ENCODE measurements at regions not wholly inside any gene's neighbourhood (a gene's known extent, or its start where the extent isn't known, plus 50 kb on each side); places are given as distances from the start of the nearest gene placed in this dataset.

DNA sequence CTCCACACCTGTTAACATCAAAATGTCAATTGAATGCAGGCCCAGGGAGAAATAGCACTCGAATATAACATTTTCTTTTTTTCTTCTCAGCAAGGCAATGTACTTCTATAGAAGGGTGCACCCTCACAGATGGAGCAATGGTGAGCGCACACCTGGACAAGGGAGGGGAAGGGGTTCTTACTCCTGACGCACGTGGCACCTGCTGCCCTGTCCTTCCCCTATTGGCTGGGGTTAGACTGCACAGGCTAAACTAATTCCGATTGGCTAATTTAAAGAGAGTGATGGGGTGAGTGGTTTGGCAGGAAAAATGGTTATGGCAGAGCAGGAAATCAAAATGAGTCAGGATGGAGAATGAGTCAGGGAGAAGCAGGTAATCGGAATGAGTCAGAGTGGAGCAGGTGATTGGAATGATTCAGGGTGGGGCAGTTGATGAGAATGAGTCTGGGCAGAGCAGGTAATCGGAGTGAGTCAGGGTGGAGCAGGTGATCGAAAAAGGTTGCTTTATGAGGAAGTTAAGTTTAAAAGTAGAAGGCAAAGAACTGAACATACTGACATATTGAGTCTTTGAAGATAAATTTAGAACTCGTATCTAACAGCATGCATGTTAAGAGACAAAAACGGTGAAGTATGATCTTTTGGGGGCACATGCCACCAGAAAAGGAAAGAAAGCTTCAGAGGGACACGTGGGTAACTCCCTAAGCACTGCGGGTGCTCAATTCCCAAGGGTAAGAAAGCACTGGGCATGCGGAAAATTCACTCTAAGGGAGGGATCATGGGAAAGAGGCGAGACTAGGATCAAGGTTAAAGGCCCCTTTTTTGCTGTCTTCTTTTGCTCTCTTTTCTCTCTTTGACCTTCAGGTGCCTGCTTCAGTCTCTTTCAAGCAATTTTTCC is 72.9 kb upstream of the GALNT15 start:
- DNase-seq, result peak; percentile 37
- Histone ChIP-seq H3K36me3 (replicated peaks) (no peaks in the 10 kb centered on the region), H3K27ac (peak overlapping the region; percentile 99), H3K27me3 (replicated peaks) (no peaks in the 10 kb centered on the region), H3K4me3 (ENCODE audit: low read depth, low read length) (no peak overlapping the region)
- TF ChIP-seq, protein P1, sequence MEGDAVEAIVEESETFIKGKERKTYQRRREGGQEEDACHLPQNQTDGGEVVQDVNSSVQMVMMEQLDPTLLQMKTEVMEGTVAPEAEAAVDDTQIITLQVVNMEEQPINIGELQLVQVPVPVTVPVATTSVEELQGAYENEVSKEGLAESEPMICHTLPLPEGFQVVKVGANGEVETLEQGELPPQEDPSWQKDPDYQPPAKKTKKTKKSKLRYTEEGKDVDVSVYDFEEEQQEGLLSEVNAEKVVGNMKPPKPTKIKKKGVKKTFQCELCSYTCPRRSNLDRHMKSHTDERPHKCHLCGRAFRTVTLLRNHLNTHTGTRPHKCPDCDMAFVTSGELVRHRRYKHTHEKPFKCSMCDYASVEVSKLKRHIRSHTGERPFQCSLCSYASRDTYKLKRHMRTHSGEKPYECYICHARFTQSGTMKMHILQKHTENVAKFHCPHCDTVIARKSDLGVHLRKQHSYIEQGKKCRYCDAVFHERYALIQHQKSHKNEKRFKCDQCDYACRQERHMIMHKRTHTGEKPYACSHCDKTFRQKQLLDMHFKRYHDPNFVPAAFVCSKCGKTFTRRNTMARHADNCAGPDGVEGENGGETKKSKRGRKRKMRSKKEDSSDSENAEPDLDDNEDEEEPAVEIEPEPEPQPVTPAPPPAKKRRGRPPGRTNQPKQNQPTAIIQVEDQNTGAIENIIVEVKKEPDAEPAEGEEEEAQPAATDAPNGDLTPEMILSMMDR (IDR thresholded peaks at IDR 0.05; ENCODE audit: low read depth, low read length, missing control alignments), result no peak
- in situ Hi-C loops (cut with HindIII; ENCODE audit: low pct_ligation_motif_present, low sequenced_read_pairs), result no loop called here

DNA sequence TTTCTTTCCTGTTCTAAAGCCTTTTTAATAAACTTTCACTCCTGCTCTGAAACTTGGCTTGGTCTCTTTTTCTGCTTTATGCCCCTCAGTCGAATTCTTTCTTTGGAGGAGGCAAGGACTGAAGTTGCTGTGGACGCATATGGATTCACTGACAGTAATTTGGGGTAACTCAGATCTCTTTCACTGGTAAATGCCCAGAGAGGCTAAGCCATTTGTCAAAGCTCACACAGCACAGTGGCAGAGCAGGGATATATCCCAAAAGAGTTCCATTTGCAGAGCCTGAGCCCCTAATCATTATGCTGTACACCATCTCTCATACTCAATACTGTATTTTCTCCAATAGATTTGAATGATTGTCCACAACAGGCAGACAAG is 72.3 kb upstream of the GALNT15 start:
- no peaks in the 10 kb centered on the region for H3K36me3 ChIP-seq (replicated peaks)
- in situ Hi-C loops (cut with HindIII; ENCODE audit: low pct_ligation_motif_present, low sequenced_read_pairs), result no loop called here
- no peak for DNase-seq
- H3K27me3 ChIP-seq (replicated peaks), result no peaks in the 10 kb centered on the region
- peak overlapping the region; percentile 99 for H3K27ac ChIP-seq
- TF ChIP-seq, protein P1 (IDR thresholded peaks at IDR 0.05; ENCODE audit: low read depth, low read length, missing control alignments), result no peak
- H3K4me3 ChIP-seq (ENCODE audit: low read depth, low read length), result no peak overlapping the region

DNA sequence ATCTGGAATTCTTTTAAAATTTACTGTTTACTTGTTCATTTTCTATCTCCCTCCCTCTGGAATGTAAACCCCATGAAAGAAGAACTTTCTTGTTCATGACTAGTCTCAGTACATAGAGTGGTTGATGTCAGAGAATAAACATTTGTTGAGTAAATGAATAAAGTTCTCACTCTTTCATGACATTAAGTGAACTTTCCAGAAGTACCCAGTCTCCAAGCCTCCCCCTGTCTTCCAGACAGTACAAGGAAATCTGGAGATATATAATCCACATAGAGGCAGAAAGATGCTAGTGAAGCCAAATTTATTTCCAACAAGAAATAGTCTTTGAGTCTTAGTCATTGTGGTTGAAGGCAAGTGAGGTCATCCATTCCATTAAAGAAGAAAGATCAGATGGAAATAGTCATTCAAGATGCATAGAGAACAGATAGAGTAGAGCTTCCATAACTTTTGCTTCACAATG is 71.5 kb upstream of the GALNT15 start:
- H3K27ac ChIP-seq, result peak overlapping the region; percentile 99
- TF ChIP-seq, protein P1 (IDR thresholded peaks at IDR 0.05; ENCODE audit: low read depth, low read length, missing control alignments), result peak; percentile 26
- in situ Hi-C loops (cut with HindIII; ENCODE audit: low pct_ligation_motif_present, low sequenced_read_pairs), result no loop called here
- no peaks in the 10 kb centered on the region for H3K27me3 ChIP-seq (replicated peaks)
- H3K4me3 ChIP-seq (ENCODE audit: low read depth, low read length), result no peak overlapping the region
- peak; percentile 84 for DNase-seq
- H3K36me3 ChIP-seq (replicated peaks), result no peaks in the 10 kb centered on the region

DNA sequence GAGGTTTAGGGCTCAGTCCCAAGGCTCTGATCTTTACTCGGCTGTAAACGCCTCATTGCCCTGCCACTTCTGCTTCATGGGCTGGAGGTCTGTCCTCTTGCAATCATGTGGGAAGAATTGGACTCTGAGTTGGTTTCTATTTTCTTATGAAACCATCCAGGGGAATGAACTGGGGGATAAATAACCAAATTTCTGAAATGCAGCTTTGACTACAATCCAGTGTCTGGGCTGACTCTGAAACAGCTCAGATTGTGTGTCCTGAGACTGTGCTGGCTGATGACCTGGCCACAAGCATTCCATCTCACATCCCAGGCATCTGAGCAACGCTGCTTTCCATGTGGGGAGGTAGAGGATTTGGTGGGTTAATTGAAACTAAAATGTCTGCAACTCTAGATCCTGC is 71.0 kb upstream of the GALNT15 start:
- TF ChIP-seq, protein P1 (IDR thresholded peaks at IDR 0.05; ENCODE audit: low read depth, low read length, missing control alignments), result no peak
- DNase-seq, result peak; percentile 90
- in situ Hi-C loops (cut with HindIII; ENCODE audit: low pct_ligation_motif_present, low sequenced_read_pairs), result no loop called here
- H3K4me3 ChIP-seq (ENCODE audit: low read depth, low read length), result no peak overlapping the region
- peak overlapping the region; percentile 99 for H3K27ac ChIP-seq
- H3K36me3 ChIP-seq (replicated peaks), result no peaks in the 10 kb centered on the region
- no peaks in the 10 kb centered on the region for H3K27me3 ChIP-seq (replicated peaks)

DNA sequence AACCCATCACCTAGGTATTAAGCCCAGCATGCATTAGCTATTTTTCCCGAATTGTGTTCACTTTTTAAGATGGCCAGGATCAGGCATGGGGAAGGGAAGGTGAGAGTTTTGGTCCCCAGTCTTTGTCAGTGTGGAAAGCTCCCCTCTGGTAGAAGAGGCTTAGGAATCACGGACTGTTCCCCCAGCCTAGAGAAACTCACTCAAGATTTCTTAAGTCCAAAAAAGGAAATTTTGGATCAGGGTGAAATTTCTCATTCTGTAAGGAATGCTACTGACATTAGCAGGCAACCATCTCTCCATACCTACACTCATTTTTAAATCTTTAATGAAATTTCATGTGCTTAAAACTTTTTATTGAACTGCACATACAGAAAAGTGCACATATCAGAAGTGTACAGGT is 70.3 kb upstream of the GALNT15 start:
- TF ChIP-seq, protein P1 (IDR thresholded peaks at IDR 0.05; ENCODE audit: low read depth, low read length, missing control alignments), result no peak
- Histone ChIP-seq H3K27ac (peak overlapping the region; percentile 99), H3K36me3 (replicated peaks) (no peaks in the 10 kb centered on the region), H3K27me3 (replicated peaks) (no peaks in the 10 kb centered on the region), H3K4me3 (ENCODE audit: low read depth, low read length) (no peak overlapping the region)
- in situ Hi-C loops (cut with HindIII; ENCODE audit: low pct_ligation_motif_present, low sequenced_read_pairs), result no loop called here
- no peak for DNase-seq
